ENCODE measurements at regions not wholly inside any gene's neighbourhood (a gene's known extent, or its start where the extent isn't known, plus 50 kb on each side); places are given as distances from the start of the nearest gene placed in this dataset.

GRCh38 chr14:27222671-27223070 lies 624.8 kb upstream of the NOVA1 start:
- Histone ChIP-seq H3K27me3 (ENCODE audit: control insufficient read depth, insufficient read depth, low read length) (no peaks in the 10 kb centered on the region), H3K9ac (ENCODE audit: low read depth, low read length) (no peak overlapping the region), H3K4me3 (ENCODE audit: low read depth, low read length) (no peak overlapping the region), H3K36me3 (ENCODE audit: control insufficient read depth, insufficient read depth, low read length) (no peaks in the 10 kb centered on the region), H3K4me1 (ENCODE audit: control insufficient read depth, insufficient read depth, low read length) (no peaks in the 10 kb centered on the region), H3K9me3 (ENCODE audit: control insufficient read depth, insufficient read depth, low read length) (peaks cover 10% of the 10 kb centered on the region)

GRCh38 chr14:27223906-27224305 lies 626.1 kb upstream of the NOVA1 start:
- no peaks in the 10 kb centered on the region for H3K27me3 ChIP-seq (ENCODE audit: control insufficient read depth, insufficient read depth, low read length)
- peaks cover 10% of the 10 kb centered on the region for H3K9me3 ChIP-seq (ENCODE audit: control insufficient read depth, insufficient read depth, low read length)
- H3K9ac ChIP-seq (ENCODE audit: low read depth, low read length): no peak overlapping the region
- H3K36me3 ChIP-seq (ENCODE audit: control insufficient read depth, insufficient read depth, low read length): no peaks in the 10 kb centered on the region
- H3K4me1 ChIP-seq (ENCODE audit: control insufficient read depth, insufficient read depth, low read length): no peaks in the 10 kb centered on the region
- H3K4me3 ChIP-seq (ENCODE audit: low read depth, low read length): no peak overlapping the region

- H3K9ac ChIP-seq (ENCODE audit: low read depth, low read length): no peak overlapping the region
- H3K27me3 ChIP-seq (ENCODE audit: control insufficient read depth, insufficient read depth, low read length): no peaks in the 10 kb centered on the region
- no peak overlapping the region for H3K4me3 ChIP-seq (ENCODE audit: low read depth, low read length)
- H3K4me1 ChIP-seq (ENCODE audit: control insufficient read depth, insufficient read depth, low read length): no peaks in the 10 kb centered on the region
- no peaks in the 10 kb centered on the region for H3K36me3 ChIP-seq (ENCODE audit: control insufficient read depth, insufficient read depth, low read length)
- no peaks in the 10 kb centered on the region for H3K9me3 ChIP-seq (ENCODE audit: control insufficient read depth, insufficient read depth, low read length)
Measured at GRCh38 chr14:27228053-27228452, 630.2 kb upstream of the NOVA1 start.

GRCh38 chr14:27234331-27234730 lies 636.5 kb upstream of the NOVA1 start:
- Histone ChIP-seq H3K9ac (ENCODE audit: low read depth, low read length) (no peak overlapping the region), H3K4me3 (ENCODE audit: low read depth, low read length) (no peak overlapping the region), H3K4me1 (ENCODE audit: control insufficient read depth, insufficient read depth, low read length) (no peaks in the 10 kb centered on the region), H3K9me3 (ENCODE audit: control insufficient read depth, insufficient read depth, low read length) (no peaks in the 10 kb centered on the region), H3K36me3 (ENCODE audit: control insufficient read depth, insufficient read depth, low read length) (no peaks in the 10 kb centered on the region), H3K27me3 (ENCODE audit: control insufficient read depth, insufficient read depth, low read length) (no peaks in the 10 kb centered on the region)

GRCh38 chr14:27236601-27237000 lies 638.8 kb upstream of the NOVA1 start:
- Histone ChIP-seq H3K36me3 (ENCODE audit: control insufficient read depth, insufficient read depth, low read length) (no peaks in the 10 kb centered on the region), H3K27me3 (ENCODE audit: control insufficient read depth, insufficient read depth, low read length) (no peaks in the 10 kb centered on the region), H3K9ac (ENCODE audit: low read depth, low read length) (no peak overlapping the region), H3K9me3 (ENCODE audit: control insufficient read depth, insufficient read depth, low read length) (no peaks in the 10 kb centered on the region), H3K4me3 (ENCODE audit: low read depth, low read length) (no peak overlapping the region), H3K4me1 (ENCODE audit: control insufficient read depth, insufficient read depth, low read length) (no peaks in the 10 kb centered on the region)

- H3K9me3 ChIP-seq (ENCODE audit: control insufficient read depth, insufficient read depth, low read length): no peaks in the 10 kb centered on the region
- H3K27me3 ChIP-seq (ENCODE audit: control insufficient read depth, insufficient read depth, low read length): no peaks in the 10 kb centered on the region
- H3K4me3 ChIP-seq (ENCODE audit: low read depth, low read length): no peak overlapping the region
- no peaks in the 10 kb centered on the region for H3K4me1 ChIP-seq (ENCODE audit: control insufficient read depth, insufficient read depth, low read length)
- no peak overlapping the region for H3K9ac ChIP-seq (ENCODE audit: low read depth, low read length)
- no peaks in the 10 kb centered on the region for H3K36me3 ChIP-seq (ENCODE audit: control insufficient read depth, insufficient read depth, low read length)
Measured at GRCh38 chr14:27242874-27243273, 645.0 kb upstream of the NOVA1 start.

GRCh38 chr14:27243365-27243764 lies 645.5 kb upstream of the NOVA1 start:
- no peaks in the 10 kb centered on the region for H3K27me3 ChIP-seq (ENCODE audit: control insufficient read depth, insufficient read depth, low read length)

GRCh38 chr14:27245947-27246346 lies 648.1 kb upstream of the NOVA1 start:
- H3K9ac ChIP-seq (ENCODE audit: low read depth, low read length): no peak overlapping the region
- H3K9me3 ChIP-seq (ENCODE audit: control insufficient read depth, insufficient read depth, low read length): no peaks in the 10 kb centered on the region
- H3K36me3 ChIP-seq (ENCODE audit: control insufficient read depth, insufficient read depth, low read length): no peaks in the 10 kb centered on the region
- no peak overlapping the region for H3K4me3 ChIP-seq (ENCODE audit: low read depth, low read length)
- no peaks in the 10 kb centered on the region for H3K27me3 ChIP-seq (ENCODE audit: control insufficient read depth, insufficient read depth, low read length)
- H3K4me1 ChIP-seq (ENCODE audit: control insufficient read depth, insufficient read depth, low read length): no peaks in the 10 kb centered on the region

More at GRCh38 chr14:27243365-27243764, 645.5 kb upstream of the NOVA1 start:
- Histone ChIP-seq H3K36me3 (ENCODE audit: control insufficient read depth, insufficient read depth, low read length) (no peaks in the 10 kb centered on the region), H3K9ac (ENCODE audit: low read depth, low read length) (no peak overlapping the region), H3K4me1 (ENCODE audit: control insufficient read depth, insufficient read depth, low read length) (no peaks in the 10 kb centered on the region), H3K4me3 (ENCODE audit: low read depth, low read length) (no peak overlapping the region), H3K9me3 (ENCODE audit: control insufficient read depth, insufficient read depth, low read length) (no peaks in the 10 kb centered on the region)

- Histone ChIP-seq H3K4me3 (ENCODE audit: low read depth, low read length) (no peak overlapping the region), H3K27me3 (ENCODE audit: control insufficient read depth, insufficient read depth, low read length) (no peaks in the 10 kb centered on the region), H3K36me3 (ENCODE audit: control insufficient read depth, insufficient read depth, low read length) (no peaks in the 10 kb centered on the region), H3K9me3 (ENCODE audit: control insufficient read depth, insufficient read depth, low read length) (no peaks in the 10 kb centered on the region), H3K9ac (ENCODE audit: low read depth, low read length) (no peak overlapping the region), H3K4me1 (ENCODE audit: control insufficient read depth, insufficient read depth, low read length) (peaks cover 4% of the 10 kb centered on the region)
Measured at GRCh38 chr14:27253966-27254365, 656.1 kb upstream of the NOVA1 start.

- no peaks in the 10 kb centered on the region for H3K36me3 ChIP-seq (ENCODE audit: control insufficient read depth, insufficient read depth, low read length)
- no peak overlapping the region for H3K4me3 ChIP-seq (ENCODE audit: low read depth, low read length)
- no peaks in the 10 kb centered on the region for H3K27me3 ChIP-seq (ENCODE audit: control insufficient read depth, insufficient read depth, low read length)
- peaks cover 4% of the 10 kb centered on the region for H3K4me1 ChIP-seq (ENCODE audit: control insufficient read depth, insufficient read depth, low read length)
- H3K9me3 ChIP-seq (ENCODE audit: control insufficient read depth, insufficient read depth, low read length): no peaks in the 10 kb centered on the region
- no peak overlapping the region for H3K9ac ChIP-seq (ENCODE audit: low read depth, low read length)
Measured at GRCh38 chr14:27256805-27257204, 659.0 kb upstream of the NOVA1 start.

GRCh38 chr14:27267876-27268275 lies 670.0 kb upstream of the NOVA1 start:
- no peaks in the 10 kb centered on the region for H3K4me1 ChIP-seq (ENCODE audit: control insufficient read depth, insufficient read depth, low read length)
- no peak overlapping the region for H3K9ac ChIP-seq (ENCODE audit: low read depth, low read length)
- no peaks in the 10 kb centered on the region for H3K9me3 ChIP-seq (ENCODE audit: control insufficient read depth, insufficient read depth, low read length)

GRCh38 chr14:27270716-27271115 lies 672.9 kb upstream of the NOVA1 start:
- Histone ChIP-seq H3K4me1 (ENCODE audit: control insufficient read depth, insufficient read depth, low read length) (no peaks in the 10 kb centered on the region), H3K4me3 (ENCODE audit: low read depth, low read length) (no peak overlapping the region), H3K27me3 (ENCODE audit: control insufficient read depth, insufficient read depth, low read length) (no peaks in the 10 kb centered on the region), H3K9me3 (ENCODE audit: control insufficient read depth, insufficient read depth, low read length) (no peaks in the 10 kb centered on the region), H3K9ac (ENCODE audit: low read depth, low read length) (no peak overlapping the region), H3K36me3 (ENCODE audit: control insufficient read depth, insufficient read depth, low read length) (no peaks in the 10 kb centered on the region)

More at GRCh38 chr14:27267876-27268275, 670.0 kb upstream of the NOVA1 start:
- no peaks in the 10 kb centered on the region for H3K36me3 ChIP-seq (ENCODE audit: control insufficient read depth, insufficient read depth, low read length)
- H3K4me3 ChIP-seq (ENCODE audit: low read depth, low read length): no peak overlapping the region
- no peaks in the 10 kb centered on the region for H3K27me3 ChIP-seq (ENCODE audit: control insufficient read depth, insufficient read depth, low read length)

- H3K36me3 ChIP-seq (ENCODE audit: control insufficient read depth, insufficient read depth, low read length): no peaks in the 10 kb centered on the region
- H3K9me3 ChIP-seq (ENCODE audit: control insufficient read depth, insufficient read depth, low read length): no peaks in the 10 kb centered on the region
- no peak overlapping the region for H3K9ac ChIP-seq (ENCODE audit: low read depth, low read length)
- no peaks in the 10 kb centered on the region for H3K4me1 ChIP-seq (ENCODE audit: control insufficient read depth, insufficient read depth, low read length)
- H3K4me3 ChIP-seq (ENCODE audit: low read depth, low read length): no peak overlapping the region
- no peaks in the 10 kb centered on the region for H3K27me3 ChIP-seq (ENCODE audit: control insufficient read depth, insufficient read depth, low read length)
Measured at GRCh38 chr14:27278341-27278740, 680.5 kb upstream of the NOVA1 start.
